GM12865 (cell line): ENCODE measurements at regions not wholly inside any gene's neighbourhood (a gene's known extent, or its start where the extent isn't known, plus 50 kb on each side); places are given as distances from the start of the nearest gene placed in this dataset.

Experiments used
- DNase-seq: peaks from one replicate; pipeline ENCODE4 v3.0.0; 2010; ENCODE audit warnings: low read depth
- H3K4me3 ChIP-seq: 2 replicates; pipeline ENCODE4 v1.5.1; 2011; ENCODE audit warnings: mild to moderate bottlenecking, low read depth, low read length, control low read depth
- CTCF ChIP-seq: IDR thresholded peaks from 2 replicates; pipeline ENCODE4 v1.5.1; 2011; ENCODE audit warnings: low read length, control low read depth, low read depth, inconsistent platforms; ENCODE audit not compliant: insufficient read depth; ENCODE audit errors: missing control alignments

- H3K4me3 ChIP-seq = no peak overlapping the region
- TF ChIP-seq CTCF = no peak
- DNase-seq = no peak
Observed at GRCh38 chr6:105568751-105569150, 165.9 kb upstream of the PREP start.

DNA sequence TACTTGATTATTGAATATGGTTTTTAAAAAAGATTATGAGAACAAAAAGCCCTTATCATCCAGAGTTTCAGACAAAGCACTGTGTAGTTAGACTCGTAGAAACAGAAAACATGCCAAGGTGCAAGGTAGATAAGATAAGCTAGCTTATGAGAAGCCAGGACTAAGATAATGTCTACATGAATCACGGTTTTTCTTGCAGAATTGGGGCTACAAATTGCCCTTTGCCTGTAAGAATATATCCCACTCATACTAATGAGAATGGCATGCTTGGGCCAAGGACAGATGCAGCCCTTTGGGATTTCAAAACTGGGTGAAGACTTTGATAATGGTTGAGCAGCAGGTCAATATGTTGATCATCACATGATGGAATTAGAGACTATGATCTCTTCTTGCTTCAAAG, 165.3 kb upstream of the PREP start:
- no peak for DNase-seq
- H3K4me3 ChIP-seq = no peak overlapping the region
- TF ChIP-seq CTCF = no peak

DNA sequence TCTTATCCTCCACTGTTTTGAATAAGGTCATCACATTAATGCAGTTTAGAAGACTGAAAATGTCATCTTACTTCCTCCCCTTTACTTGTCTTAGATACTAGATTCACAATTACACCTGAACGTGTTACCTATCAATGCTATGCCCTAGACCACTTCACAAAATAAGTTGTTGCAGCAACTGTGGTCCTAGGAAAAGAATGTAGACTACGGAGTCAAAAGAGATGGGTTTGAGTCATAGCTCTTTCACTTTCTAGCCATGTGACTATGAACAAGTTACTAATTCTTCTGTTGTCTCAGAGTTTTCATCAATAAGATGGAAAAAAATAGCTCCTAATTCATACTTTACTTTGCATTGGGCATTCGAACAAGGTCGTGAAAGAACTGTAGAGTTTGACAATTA, 164.3 kb upstream of the PREP start:
- no peak for DNase-seq
- no peak for TF ChIP-seq CTCF

DNA sequence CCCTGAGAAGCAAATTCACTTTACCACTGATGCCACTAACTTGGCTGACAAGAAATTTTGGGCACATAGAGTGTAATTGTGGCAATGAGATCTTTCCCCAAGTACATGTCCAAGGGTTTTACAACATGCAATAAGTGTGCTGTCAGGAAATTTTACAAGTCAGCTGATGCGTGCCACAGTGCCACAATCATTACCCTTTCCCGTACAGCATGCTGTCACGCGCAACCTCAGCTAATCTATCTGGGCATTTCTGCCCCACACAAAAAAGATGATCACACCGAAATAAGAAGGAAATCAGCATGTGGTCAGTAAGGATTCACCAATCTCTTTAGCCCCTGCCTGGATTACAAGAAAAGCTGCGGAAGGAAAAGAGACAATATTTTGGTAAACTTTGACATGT, 163.6 kb upstream of the PREP start:
- no peak for TF ChIP-seq CTCF
- DNase-seq = no peak
- no peak overlapping the region for H3K4me3 ChIP-seq

More for the DNA sequence above, 164.3 kb upstream of the PREP start:
- no peak overlapping the region for H3K4me3 ChIP-seq

DNA sequence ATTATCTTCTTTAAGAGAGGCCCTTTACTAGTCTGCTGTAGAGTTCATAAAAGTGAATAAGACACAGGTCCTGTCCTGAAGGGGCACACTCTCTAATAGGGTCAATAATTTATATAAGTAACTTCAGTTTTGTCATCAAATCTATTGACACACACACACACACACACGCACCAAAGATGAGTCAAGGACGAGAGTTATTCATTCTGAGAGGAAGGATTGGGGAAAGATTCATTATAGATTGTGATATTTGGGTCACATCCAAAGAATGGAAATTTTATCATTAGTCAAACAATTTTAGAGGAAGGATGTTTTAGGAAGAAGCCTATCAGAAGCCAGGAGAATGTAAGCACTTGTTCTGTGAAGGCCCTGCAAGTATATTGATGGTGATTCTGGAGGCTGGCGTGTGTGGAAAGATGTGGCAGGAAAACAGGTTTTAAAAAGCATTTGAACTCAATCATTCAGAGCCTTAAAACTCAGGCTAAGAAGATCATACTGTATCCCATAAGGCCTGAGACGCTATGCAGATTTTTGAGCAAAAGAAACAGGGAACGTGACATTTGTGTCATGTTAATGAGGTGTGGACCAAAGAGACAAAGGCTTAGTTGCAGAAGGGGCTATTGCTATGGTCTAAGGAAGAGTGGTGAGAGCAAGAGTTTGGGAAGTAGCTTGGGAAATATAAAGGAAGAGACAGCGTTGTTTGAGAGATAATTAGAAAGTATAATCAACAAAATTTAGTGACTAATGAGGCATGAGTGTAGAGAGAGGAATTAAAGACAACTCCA, 161.4 kb upstream of the PREP start:
- TF ChIP-seq CTCF = no peak
- no peak overlapping the region for H3K4me3 ChIP-seq

DNA sequence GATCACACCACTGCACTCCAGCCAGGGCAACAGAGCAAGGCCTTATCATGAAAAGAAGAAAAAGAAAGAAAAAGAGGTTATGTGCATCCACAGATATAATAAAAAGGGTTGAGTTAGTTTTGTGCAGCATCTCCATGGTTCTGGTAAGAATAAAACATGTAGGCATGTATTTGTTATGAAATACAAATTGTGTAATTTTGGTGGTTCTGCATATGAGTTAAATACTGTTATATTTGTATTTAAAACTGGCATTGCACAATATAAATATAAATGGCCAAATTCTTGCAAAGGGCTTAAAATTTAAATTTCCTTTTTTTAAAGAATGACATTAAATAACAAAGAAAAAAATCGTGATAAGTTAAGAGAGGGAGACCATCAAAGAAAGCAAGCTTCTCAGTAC, 159.1 kb upstream of the PREP start:
- no peak for DNase-seq
- TF ChIP-seq CTCF = no peak

More for the DNA sequence above, 161.4 kb upstream of the PREP start:
- DNase-seq = no peak

DNA sequence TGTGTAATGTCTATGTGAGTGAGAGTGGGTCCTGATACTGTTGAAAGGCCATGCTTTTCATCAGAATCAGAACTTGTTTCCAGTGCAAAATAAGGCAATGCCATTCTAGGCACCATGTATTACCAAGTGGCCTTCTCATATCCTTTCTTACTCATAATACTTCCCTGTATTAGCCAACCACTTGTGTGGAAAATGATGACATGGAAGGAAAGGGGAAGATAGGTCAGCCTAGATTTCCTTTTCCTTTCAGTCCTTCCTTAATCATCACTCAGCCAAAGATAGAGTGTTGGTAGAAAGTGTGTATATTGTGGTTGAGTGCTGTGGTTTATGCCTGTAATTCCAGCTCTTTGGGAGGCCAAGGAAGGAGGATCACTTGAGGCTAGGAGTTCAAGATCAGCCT, 158.6 kb upstream of the PREP start:
- H3K4me3 ChIP-seq = no peak overlapping the region
- DNase-seq = no peak
- TF ChIP-seq CTCF = no peak

More for the DNA sequence above, 159.1 kb upstream of the PREP start:
- no peak overlapping the region for H3K4me3 ChIP-seq
